ENCODE measurements at regions not wholly inside any gene's neighbourhood (a gene's known extent, or its start where the extent isn't known, plus 50 kb on each side); places are given as distances from the start of the nearest gene placed in this dataset.
"Not testable (repeated sequence)": the region's sequence is repeated elsewhere in the genome, so short reads cannot be mapped to it uniquely, and the experiment has no call there.

- H3K4me1 ChIP-seq (ENCODE audit: control insufficient read depth, insufficient read depth, low read length) = no peaks in the 10 kb centered on the region
- no CpG with 5 or more reads among the region's 1 CpG for WGBS (ENCODE audit: insufficient coverage)
These were observed 173.3 kb downstream of the FASLG start for GRCh38 chr1:172832006-172832725.

GRCh38 chr1:172833954-172834353, 175.1 kb downstream of the FASLG start:
- Histone ChIP-seq H3K27ac (ENCODE audit: low read length) (no peak overlapping the region), H3K27me3 (ENCODE audit: control insufficient read depth, insufficient read depth, low read length) (no peaks in the 10 kb centered on the region), H3K4me1 (ENCODE audit: control insufficient read depth, insufficient read depth, low read length) (no peaks in the 10 kb centered on the region), H3K36me3 (ENCODE audit: control insufficient read depth, insufficient read depth, low read length) (no peaks in the 10 kb centered on the region), H3K9me3 (replicated peaks; ENCODE audit: control insufficient read depth, low read depth, low read length) (no peaks in the 10 kb centered on the region), H3K4me3 (ENCODE audit: low read length) (no peak overlapping the region)
- WGBS (ENCODE audit: insufficient coverage) = no CpG with 5 or more reads among the region's 2 CpGs
- no peak for DNase-seq

More at GRCh38 chr1:172832006-172832725, 173.3 kb downstream of the FASLG start:
- H3K9me3 ChIP-seq (replicated peaks; ENCODE audit: control insufficient read depth, low read depth, low read length) = no peaks in the 10 kb centered on the region
- no peak overlapping the region for H3K4me3 ChIP-seq (ENCODE audit: low read length)
- no peaks in the 10 kb centered on the region for H3K36me3 ChIP-seq (ENCODE audit: control insufficient read depth, insufficient read depth, low read length)
- no peak for DNase-seq
- no peaks in the 10 kb centered on the region for H3K27me3 ChIP-seq (ENCODE audit: control insufficient read depth, insufficient read depth, low read length)
- H3K27ac ChIP-seq (ENCODE audit: low read length) = no peak overlapping the region

GRCh38 chr1:172834609-172835008, 175.7 kb downstream of the FASLG start:
- Histone ChIP-seq H3K4me1 (ENCODE audit: control insufficient read depth, insufficient read depth, low read length) (no peaks in the 10 kb centered on the region), H3K36me3 (ENCODE audit: control insufficient read depth, insufficient read depth, low read length) (no peaks in the 10 kb centered on the region), H3K27ac (ENCODE audit: low read length) (no peak overlapping the region), H3K4me3 (ENCODE audit: low read length) (no peak overlapping the region), H3K9me3 (replicated peaks; ENCODE audit: control insufficient read depth, low read depth, low read length) (no peaks in the 10 kb centered on the region), H3K27me3 (ENCODE audit: control insufficient read depth, insufficient read depth, low read length) (no peaks in the 10 kb centered on the region)
- DNase-seq = no peak
- WGBS (ENCODE audit: insufficient coverage) = 67% methylated on average over 5 of the region's 5 CpGs

- DNase-seq = no peak
- no peaks in the 10 kb centered on the region for H3K9me3 ChIP-seq (replicated peaks; ENCODE audit: control insufficient read depth, low read depth, low read length)
- no peaks in the 10 kb centered on the region for H3K27me3 ChIP-seq (ENCODE audit: control insufficient read depth, insufficient read depth, low read length)
- H3K36me3 ChIP-seq (ENCODE audit: control insufficient read depth, insufficient read depth, low read length) = no peaks in the 10 kb centered on the region
- no peak overlapping the region for H3K4me3 ChIP-seq (ENCODE audit: low read length)
- no peak overlapping the region for H3K27ac ChIP-seq (ENCODE audit: low read length)
- H3K4me1 ChIP-seq (ENCODE audit: control insufficient read depth, insufficient read depth, low read length) = no peaks in the 10 kb centered on the region
- WGBS (ENCODE audit: insufficient coverage) = no CpG with 5 or more reads among the region's 2 CpGs
These were observed 176.9 kb downstream of the FASLG start for GRCh38 chr1:172835834-172836233.

- WGBS (ENCODE audit: insufficient coverage) = 50% methylated on average over 1 of the region's 6 CpGs
- DNase-seq = no peak
- H3K9me3 ChIP-seq (replicated peaks; ENCODE audit: control insufficient read depth, low read depth, low read length) = no peaks in the 10 kb centered on the region
- H3K27ac ChIP-seq (ENCODE audit: low read length) = no peak overlapping the region
- no peaks in the 10 kb centered on the region for H3K4me1 ChIP-seq (ENCODE audit: control insufficient read depth, insufficient read depth, low read length)
- H3K27me3 ChIP-seq (ENCODE audit: control insufficient read depth, insufficient read depth, low read length) = no peaks in the 10 kb centered on the region
- H3K36me3 ChIP-seq (ENCODE audit: control insufficient read depth, insufficient read depth, low read length) = no peaks in the 10 kb centered on the region
- no peak overlapping the region for H3K4me3 ChIP-seq (ENCODE audit: low read length)
These were observed 179.1 kb downstream of the FASLG start for GRCh38 chr1:172837816-172838679.

- no peak for DNase-seq
- Histone ChIP-seq H3K27me3 (ENCODE audit: control insufficient read depth, insufficient read depth, low read length) (no peaks in the 10 kb centered on the region), H3K27ac (ENCODE audit: low read length) (no peak overlapping the region), H3K4me1 (ENCODE audit: control insufficient read depth, insufficient read depth, low read length) (no peaks in the 10 kb centered on the region), H3K36me3 (ENCODE audit: control insufficient read depth, insufficient read depth, low read length) (no peaks in the 10 kb centered on the region), H3K4me3 (ENCODE audit: low read length) (no peak overlapping the region), H3K9me3 (replicated peaks; ENCODE audit: control insufficient read depth, low read depth, low read length) (no peaks in the 10 kb centered on the region)
- no CpG with 5 or more reads among the region's 4 CpGs for WGBS (ENCODE audit: insufficient coverage)
These were observed 179.9 kb downstream of the FASLG start for GRCh38 chr1:172838680-172839313.

GRCh38 chr1:172839639-172840038, 180.7 kb downstream of the FASLG start:
- not testable (repeated sequence) for H3K36me3 ChIP-seq (ENCODE audit: control insufficient read depth, insufficient read depth, low read length); H3K4me1 ChIP-seq (ENCODE audit: control insufficient read depth, insufficient read depth, low read length); H3K9me3 ChIP-seq (replicated peaks; ENCODE audit: control insufficient read depth, low read depth, low read length); H3K27me3 ChIP-seq (ENCODE audit: control insufficient read depth, insufficient read depth, low read length); DNase-seq; H3K27ac ChIP-seq (ENCODE audit: low read length); H3K4me3 ChIP-seq (ENCODE audit: low read length)
- WGBS (ENCODE audit: insufficient coverage) = 94% methylated on average over 4 of the region's 8 CpGs

GRCh38 chr1:172843444-172843843, 184.5 kb downstream of the FASLG start:
- DNase-seq = no peak
- Histone ChIP-seq H3K27ac (ENCODE audit: low read length) (no peak overlapping the region), H3K27me3 (ENCODE audit: control insufficient read depth, insufficient read depth, low read length) (no peaks in the 10 kb centered on the region), H3K36me3 (ENCODE audit: control insufficient read depth, insufficient read depth, low read length) (no peaks in the 10 kb centered on the region), H3K4me3 (ENCODE audit: low read length) (no peak overlapping the region), H3K4me1 (ENCODE audit: control insufficient read depth, insufficient read depth, low read length) (peaks cover 4% of the 10 kb centered on the region), H3K9me3 (replicated peaks; ENCODE audit: control insufficient read depth, low read depth, low read length) (no peaks in the 10 kb centered on the region)
- WGBS (ENCODE audit: insufficient coverage) = no CpG with 5 or more reads among the region's 2 CpGs

- DNase-seq = peak; percentile 50
- Histone ChIP-seq H3K27ac (ENCODE audit: low read length) (no peak overlapping the region), H3K36me3 (ENCODE audit: control insufficient read depth, insufficient read depth, low read length) (no peaks in the 10 kb centered on the region), H3K27me3 (ENCODE audit: control insufficient read depth, insufficient read depth, low read length) (no peaks in the 10 kb centered on the region), H3K4me1 (ENCODE audit: control insufficient read depth, insufficient read depth, low read length) (peaks cover 4% of the 10 kb centered on the region), H3K4me3 (ENCODE audit: low read length) (no peak overlapping the region), H3K9me3 (replicated peaks; ENCODE audit: control insufficient read depth, low read depth, low read length) (no peaks in the 10 kb centered on the region)
- WGBS (ENCODE audit: insufficient coverage) = 60% methylated on average over 1 of the region's 2 CpGs
These were observed 186.5 kb downstream of the FASLG start for GRCh38 chr1:172845371-172845770.

- no CpG with 5 or more reads among the region's 2 CpGs for WGBS (ENCODE audit: insufficient coverage)
- Histone ChIP-seq H3K4me3 (ENCODE audit: low read length) (no peak overlapping the region), H3K4me1 (ENCODE audit: control insufficient read depth, insufficient read depth, low read length) (peaks cover 4% of the 10 kb centered on the region), H3K27ac (ENCODE audit: low read length) (no peak overlapping the region), H3K9me3 (replicated peaks; ENCODE audit: control insufficient read depth, low read depth, low read length) (no peaks in the 10 kb centered on the region), H3K36me3 (ENCODE audit: control insufficient read depth, insufficient read depth, low read length) (no peaks in the 10 kb centered on the region), H3K27me3 (ENCODE audit: control insufficient read depth, insufficient read depth, low read length) (no peaks in the 10 kb centered on the region)
- DNase-seq = no peak
These were observed 187.0 kb downstream of the FASLG start for GRCh38 chr1:172845865-172846264.

Measured in muscle of leg (tissue), 3 donors.